GM12873 (cell line): ENCODE measurements at regions not wholly inside any gene's neighbourhood (a gene's known extent, or its start where the extent isn't known, plus 50 kb on each side); places are given as distances from the start of the nearest gene placed in this dataset.

Experiments used
- TF ChIP-seq, protein P1 (sequence below): IDR thresholded peaks from 2 replicates; pipeline ENCODE4 v1.5.1; 2012; ENCODE audit warnings: low read depth, mild to moderate bottlenecking, moderate library complexity, low read length, control low read depth; ENCODE audit not compliant: insufficient read depth; ENCODE audit errors: missing control alignments

DNA sequence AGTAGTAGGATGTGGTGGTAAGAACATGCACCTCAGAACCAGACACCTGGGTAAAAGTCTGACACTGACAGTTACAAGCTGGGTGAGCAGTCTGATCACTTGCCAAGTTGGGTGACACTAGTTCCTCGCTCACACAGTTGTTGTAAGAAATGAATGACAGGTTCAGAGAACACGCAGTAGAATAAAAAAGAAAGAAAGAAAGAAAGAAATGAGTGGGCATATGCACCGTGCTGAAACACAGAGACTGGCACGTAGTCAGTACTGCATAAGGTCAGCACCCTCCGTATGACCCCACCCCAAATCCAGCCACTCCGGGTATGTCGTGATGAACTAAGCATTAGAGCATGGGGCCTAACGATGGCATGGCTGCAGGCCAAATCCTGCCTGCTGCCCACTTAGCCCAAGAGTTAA, 90.6 kb downstream of the GLUL start:
- TF ChIP-seq, protein P1, sequence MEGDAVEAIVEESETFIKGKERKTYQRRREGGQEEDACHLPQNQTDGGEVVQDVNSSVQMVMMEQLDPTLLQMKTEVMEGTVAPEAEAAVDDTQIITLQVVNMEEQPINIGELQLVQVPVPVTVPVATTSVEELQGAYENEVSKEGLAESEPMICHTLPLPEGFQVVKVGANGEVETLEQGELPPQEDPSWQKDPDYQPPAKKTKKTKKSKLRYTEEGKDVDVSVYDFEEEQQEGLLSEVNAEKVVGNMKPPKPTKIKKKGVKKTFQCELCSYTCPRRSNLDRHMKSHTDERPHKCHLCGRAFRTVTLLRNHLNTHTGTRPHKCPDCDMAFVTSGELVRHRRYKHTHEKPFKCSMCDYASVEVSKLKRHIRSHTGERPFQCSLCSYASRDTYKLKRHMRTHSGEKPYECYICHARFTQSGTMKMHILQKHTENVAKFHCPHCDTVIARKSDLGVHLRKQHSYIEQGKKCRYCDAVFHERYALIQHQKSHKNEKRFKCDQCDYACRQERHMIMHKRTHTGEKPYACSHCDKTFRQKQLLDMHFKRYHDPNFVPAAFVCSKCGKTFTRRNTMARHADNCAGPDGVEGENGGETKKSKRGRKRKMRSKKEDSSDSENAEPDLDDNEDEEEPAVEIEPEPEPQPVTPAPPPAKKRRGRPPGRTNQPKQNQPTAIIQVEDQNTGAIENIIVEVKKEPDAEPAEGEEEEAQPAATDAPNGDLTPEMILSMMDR = no peak

DNA sequence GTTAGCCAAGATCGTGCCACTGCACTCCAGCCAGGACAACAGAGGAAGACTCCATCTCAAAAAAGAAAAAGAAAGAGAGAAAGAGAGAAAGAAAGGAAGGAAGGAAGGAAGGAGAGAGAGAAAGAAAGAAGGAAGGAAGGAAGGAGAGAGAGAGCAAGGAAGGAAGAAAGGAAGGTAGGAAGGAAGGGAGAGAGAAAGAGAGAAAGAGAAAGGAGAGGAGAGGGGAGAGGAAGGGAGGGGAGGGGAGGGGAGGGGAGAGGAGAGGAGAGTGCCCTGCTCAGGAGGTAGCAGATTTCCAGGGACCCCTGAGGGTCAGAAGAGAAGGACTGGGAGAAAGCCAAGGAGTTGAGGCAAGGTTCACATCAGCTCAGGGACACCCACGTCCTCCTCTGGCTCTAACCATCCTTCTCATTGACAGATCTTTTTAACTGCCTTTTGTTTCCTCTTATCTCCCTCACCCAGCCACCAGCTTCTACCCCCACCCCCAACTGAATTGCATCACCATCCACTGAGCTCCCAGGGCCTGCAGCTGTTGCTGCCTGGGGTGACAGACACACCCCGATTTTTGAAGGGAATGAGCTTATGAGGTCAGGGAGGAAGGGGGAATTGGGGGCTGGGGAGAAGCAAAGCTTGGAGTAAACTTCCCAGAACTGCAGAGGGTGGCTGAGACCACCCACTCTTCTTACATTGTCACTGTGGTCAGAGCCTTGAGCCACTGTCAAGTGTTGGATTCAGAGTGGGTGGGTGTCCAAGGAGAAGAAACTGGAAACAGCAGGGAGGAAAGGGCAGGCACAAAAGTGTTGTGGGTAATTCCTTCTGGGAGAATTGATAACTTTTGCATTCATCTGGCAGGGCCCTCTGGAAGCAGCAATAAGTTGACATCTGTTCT, 91.6 kb downstream of the GLUL start:
- TF ChIP-seq, protein P1 = no peak

DNA sequence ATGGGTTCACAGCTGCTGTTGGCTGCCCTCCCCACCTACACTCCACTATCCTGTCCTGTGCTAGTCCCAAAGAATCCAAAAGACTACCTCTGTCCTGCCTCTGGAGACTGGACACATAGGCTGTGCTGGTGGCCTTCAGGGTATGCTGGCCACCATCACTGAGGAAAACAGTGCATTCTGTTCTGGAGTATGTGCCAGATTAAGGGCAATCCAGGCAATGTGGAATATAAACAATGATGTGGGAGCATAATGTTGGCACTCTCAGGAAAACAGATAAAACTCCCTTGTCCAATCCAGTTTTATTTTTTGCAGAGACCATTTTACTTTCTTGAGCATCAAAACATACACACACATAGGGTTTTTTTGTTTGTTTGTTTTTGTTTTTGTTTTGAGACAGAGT, 94.3 kb downstream of the GLUL start:
- TF ChIP-seq, protein P1 = no peak

DNA sequence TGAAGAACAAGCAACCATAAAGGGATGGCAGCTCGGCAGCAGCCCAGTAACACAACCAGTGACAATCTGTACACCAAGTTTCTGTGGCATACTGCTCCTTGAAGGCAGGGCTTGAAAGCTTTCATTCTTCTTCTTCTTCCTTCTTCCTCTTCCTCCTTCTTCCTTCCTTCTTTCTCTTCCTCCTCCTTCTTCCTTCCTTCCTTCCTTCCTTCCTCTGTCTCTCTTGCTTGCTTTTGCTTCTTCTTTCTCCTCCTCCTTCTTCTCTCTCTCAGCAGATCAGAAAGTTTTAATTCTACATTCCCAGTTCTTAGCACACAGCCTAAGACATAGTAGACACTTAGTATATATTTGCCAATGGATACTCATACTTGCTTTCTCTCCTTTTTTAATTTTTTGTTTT, 95.9 kb downstream of the GLUL start:
- TF ChIP-seq, protein P1 = no peak

DNA sequence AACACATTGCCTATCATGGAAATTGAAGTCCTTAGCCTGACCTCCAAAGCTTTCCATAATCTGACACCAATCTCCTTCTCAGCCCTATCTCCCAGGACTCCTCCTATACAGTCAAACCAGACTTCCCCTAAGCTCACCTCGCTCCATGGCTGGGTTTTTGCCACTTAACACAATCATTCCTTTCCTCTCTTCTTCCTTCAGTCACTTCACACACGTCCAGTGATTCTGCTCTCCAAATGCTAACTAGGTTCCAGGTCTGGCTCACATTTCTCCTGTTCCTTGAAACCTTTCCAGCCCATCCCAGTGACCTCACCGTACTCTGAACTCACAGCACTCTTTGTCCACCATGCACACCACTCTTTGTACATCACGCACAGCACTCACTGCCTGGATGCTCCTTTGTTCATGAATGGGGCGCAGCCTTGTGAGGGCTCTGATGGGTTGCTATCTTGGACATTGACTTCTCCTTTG, 98.4 kb downstream of the GLUL start:
- TF ChIP-seq, protein P1 = no peak

DNA sequence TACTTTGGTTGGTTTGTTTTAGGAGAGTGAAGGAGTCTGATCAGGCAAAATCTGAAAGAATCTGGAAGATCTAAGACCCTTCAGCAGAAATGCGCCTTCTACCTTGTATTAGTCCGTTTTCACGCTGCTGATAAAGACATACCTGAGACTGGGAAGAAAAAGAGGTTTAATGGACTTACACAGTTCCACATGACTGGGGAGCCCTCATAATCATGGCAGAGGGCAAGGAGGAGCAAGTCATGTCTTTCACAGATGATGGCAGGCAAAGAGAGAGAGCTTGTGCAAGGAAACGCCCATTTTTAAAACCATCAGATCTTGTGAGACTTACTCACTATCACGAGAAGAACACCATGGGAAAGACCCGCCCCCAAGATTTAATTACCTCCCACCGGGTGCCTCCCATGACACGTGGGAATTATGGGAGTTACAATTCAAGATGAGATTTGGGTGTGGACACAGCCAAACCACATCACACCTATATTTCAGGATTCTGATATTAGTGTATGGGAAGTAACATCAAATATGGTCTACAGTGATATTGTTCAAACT, 99.3 kb downstream of the GLUL start:
- TF ChIP-seq, protein P1 = no peak

DNA sequence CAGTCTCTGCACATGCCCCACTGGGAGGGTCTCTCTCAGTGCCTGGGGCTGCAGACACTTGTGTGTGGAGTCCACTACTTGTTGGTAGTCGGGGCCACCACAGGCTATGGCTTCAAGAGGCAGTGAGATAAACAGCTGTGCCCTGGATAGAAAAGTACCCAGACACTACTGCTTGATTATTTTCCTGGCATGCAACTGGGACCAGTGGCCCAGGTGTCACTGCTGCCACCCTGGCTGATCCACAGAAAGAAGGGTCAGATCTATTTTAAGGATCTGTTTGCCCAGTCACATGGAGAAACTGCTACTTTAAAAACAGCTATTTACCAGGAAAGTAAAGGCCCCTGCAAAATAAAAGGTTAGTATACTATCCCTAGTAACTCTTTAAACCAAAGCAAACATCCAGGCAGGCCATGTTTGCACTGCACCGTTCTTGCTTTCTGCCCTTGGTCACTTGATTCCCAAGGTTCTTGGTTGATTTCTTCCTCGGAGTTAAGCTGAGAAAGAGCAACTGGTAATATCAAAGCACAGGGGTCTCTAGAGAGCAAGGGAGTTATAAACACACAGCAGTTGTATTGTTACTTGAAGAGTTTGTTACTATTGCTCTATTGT, 99.9 kb downstream of the GLUL start:
- TF ChIP-seq, protein P1 = no peak
